ENCODE measurements at regions not wholly inside any gene's neighbourhood (a gene's known extent, or its start where the extent isn't known, plus 50 kb on each side); places are given as distances from the start of the nearest gene placed in this dataset.

GRCh38 chr20:52592567-52592966 is 379.6 kb upstream of the TSHZ2 start:
- TF ChIP-seq, protein P1, sequence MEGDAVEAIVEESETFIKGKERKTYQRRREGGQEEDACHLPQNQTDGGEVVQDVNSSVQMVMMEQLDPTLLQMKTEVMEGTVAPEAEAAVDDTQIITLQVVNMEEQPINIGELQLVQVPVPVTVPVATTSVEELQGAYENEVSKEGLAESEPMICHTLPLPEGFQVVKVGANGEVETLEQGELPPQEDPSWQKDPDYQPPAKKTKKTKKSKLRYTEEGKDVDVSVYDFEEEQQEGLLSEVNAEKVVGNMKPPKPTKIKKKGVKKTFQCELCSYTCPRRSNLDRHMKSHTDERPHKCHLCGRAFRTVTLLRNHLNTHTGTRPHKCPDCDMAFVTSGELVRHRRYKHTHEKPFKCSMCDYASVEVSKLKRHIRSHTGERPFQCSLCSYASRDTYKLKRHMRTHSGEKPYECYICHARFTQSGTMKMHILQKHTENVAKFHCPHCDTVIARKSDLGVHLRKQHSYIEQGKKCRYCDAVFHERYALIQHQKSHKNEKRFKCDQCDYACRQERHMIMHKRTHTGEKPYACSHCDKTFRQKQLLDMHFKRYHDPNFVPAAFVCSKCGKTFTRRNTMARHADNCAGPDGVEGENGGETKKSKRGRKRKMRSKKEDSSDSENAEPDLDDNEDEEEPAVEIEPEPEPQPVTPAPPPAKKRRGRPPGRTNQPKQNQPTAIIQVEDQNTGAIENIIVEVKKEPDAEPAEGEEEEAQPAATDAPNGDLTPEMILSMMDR (IDR thresholded peaks at IDR 0.05 in 8 of 11, conservative IDR thresholded peaks at IDR 0.05 in 3 of 11): no peak
- TF ChIP-seq POLR2A (IDR thresholded peaks at IDR 0.05): no peak
- no peak for TF ChIP-seq POLR2AphosphoS5 (IDR thresholded peaks at IDR 0.05)

Measured in spleen (tissue), 7 donors.